HG02571 (cell line): ENCODE measurements at regions not wholly inside any gene's neighbourhood (a gene's known extent, or its start where the extent isn't known, plus 50 kb on each side); places are given as distances from the start of the nearest gene placed in this dataset.
"Not testable (repeated sequence)": the region's sequence is repeated elsewhere in the genome, so short reads cannot be mapped to it uniquely, and the experiment has no call there.

Experiments
- ATAC-seq: cut with Tn5 transposase; IDR thresholded peaks from one replicate; pipeline ENCODE4 v1.9.1; 2021; ENCODE audit warnings: mild to moderate bottlenecking, moderate library complexity; ENCODE audit not compliant: unreplicated experiment

DNA sequence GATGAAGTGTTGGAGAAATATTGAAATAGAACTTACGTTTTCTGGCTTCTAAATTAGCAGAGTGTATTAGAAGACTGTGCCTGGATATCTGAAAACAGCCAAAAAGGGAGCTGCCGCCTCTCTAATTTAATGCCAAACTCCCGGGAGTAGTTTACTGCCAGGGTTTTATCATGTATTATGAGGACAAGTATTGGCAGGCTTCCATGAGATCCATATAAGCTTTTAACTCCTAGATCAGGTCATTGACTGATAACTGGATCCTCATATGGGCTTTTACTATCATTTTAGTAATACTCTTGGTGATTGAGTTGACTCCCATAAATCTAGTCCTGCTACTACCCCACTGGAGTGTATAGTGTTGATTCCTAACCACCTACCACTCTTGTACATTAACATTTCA lies 178.4 kb upstream of the CXADR start:
- ATAC-seq: no peak

DNA sequence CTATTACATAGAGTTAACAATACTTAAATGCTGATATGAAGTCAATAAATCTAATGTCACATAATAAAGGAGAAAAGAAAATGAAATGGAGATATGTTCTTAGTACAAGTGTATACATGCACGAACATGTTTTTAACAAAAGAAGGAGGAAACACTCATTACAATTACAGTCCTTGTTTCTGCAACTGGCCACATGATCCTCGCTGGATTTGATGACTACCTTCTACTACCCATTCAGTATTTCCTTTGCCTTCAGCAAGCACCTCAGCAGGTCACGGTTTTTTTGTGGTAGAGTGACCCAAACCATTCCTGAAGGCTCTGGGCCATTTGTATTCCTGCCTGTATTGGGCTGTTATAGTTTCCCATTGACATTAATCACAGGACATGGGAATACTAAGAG lies 172.8 kb upstream of the CXADR start:
- no peak for ATAC-seq

DNA sequence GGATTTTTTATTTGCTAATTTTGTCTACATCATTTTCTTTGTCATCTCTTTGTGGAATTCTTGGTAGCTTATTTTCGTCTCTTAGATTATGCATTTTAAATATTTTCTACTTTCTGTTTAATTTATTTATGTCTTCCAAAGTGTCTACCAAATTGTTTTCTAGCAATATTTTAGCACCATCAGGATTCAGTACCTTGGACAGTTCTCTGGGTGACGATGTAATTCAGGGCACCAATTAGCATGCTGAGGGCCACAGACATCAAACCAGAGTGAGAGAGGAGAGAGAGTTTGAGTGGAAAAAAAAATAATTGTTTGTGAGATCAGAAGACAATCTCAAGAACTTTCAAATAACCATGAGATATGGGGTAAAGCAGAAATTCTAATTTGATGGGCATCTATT lies 169.8 kb upstream of the CXADR start:
- ATAC-seq: no peak

DNA sequence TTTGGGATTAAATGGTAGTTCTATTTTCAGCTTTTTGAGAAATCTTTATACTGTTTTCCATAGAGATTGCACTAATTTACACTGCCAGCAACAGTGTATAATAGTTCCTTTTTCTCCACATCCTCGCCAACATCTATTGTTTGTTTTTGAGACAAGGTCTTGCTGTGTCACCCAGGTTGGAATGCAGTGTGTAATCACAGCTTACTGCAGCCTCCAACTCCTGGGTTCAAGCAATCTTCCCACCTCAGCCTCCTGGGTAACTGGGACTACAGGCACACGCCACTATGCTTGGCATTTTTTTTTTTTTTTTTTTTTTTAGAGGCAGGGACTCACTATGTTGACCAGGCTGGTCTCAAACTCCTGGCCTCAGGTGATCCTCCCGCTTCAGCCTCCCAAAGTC lies 164.5 kb upstream of the CXADR start:
- ATAC-seq: no peak

DNA sequence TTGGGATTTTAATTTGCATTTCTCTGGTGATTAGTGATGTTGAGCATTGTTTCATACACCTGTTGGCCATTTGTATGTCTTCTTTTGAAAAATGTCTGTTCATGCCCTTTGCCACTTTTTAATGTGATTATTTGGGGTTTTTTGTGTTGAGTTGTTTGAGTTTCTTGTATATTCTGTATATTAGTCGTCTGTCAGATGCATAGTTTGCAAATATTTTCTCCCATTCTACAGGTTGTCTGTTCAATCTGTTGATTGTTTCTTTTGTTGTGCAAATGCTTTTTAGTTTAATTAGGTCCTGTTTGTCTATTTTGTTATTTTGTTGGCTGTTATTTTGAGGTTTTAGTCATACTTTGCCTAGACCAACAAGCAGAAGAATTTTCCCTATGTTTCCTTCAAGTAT lies 164.0 kb upstream of the CXADR start:
- ATAC-seq: no peak

DNA sequence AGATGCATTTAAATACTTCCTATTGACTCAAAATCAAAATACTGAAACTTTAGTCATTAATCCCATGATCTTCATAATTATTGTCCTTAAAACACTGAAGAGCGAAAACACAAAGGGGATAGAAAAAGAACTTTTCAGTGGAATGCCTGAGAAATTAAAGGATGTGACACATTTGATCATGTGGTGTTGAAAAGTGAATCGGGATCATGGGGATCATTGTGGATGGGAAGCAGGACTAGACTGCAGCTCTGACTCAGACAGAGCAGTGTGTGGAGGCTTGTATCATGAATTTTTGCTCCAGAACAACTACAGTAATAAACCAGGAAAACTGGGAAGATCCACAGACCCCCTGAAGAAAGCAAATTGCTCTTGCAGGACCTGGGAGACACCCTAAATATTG lies 161.1 kb upstream of the CXADR start:
- no peak for ATAC-seq

DNA sequence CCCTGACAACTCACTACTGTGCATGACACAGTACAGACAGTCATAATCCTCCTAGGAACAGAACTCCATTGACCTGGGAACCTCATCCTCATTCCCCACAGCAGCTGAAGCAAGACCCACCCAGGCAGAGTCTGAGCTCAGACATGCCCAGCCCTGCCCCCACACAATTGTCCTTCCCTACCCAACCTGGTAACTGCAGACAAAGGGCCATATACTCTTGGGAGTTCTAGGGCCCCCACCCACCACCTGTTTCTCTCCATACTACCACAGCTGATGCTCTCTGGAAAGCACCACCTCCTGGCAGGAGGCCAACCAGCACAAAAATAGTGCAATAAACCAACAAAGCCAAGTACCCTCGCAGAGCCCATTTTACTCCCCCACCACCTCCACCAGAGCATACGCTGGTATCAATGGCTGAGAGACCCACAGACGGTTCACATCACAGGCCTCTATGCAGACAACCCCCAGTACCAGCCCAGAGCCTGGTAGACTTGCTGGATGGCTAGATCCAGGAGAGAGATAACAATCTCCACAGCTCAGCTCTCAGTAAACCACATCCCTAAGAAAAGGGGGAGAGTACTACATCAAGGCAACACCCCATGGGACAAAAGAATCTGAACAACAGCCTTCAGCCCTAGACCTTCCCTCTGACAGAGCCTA lies 159.7 kb upstream of the CXADR start:
- ATAC-seq: no peak

DNA sequence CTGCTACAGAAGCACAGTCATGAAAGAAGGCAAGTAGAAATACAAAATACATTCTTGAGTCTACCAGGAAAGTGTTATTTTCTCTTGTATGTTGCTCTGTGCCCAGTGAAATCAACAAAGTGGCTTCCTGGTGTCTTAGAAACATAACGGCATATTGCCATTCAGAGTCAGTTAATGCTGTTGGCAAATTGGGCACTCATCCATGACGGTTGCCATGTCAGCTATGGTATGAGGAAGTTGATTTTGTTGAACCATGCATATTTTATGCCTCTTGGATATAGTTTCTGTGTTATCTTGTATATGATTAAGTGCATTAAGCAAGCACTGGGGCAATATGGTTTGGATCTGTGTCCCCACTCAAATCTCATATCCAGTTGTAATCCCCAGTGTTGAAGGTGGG lies 153.1 kb upstream of the CXADR start:
- ATAC-seq: no peak

DNA sequence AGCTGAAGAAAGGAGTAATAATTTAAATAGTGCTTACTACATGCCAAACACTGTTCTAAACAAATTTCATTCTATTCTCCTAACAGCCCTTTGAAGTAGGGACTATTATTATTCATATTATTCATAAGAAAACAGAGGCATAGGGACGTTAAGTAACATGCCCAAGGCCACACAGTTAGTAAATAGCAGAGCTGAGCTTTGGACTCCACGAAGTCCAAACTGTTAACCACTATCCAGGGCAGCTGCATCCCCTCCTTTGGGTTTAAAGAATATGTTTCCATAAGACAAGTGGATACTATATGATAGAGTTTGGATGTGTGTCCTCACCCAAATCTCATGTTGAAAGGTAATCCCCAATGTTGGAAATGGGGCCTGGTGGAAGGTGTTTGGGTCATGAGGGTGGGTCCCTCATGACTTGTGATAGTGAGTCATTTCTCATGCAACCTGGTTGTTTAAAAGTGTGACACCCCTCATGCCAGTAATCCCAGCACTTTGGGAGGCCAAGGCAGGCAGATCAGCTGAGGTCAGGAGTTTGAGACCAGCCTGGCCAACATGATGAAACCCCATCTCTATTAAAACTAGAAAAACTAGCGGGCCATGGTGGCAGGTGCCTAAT lies 144.0 kb upstream of the CXADR start:
- ATAC-seq: no peak

DNA sequence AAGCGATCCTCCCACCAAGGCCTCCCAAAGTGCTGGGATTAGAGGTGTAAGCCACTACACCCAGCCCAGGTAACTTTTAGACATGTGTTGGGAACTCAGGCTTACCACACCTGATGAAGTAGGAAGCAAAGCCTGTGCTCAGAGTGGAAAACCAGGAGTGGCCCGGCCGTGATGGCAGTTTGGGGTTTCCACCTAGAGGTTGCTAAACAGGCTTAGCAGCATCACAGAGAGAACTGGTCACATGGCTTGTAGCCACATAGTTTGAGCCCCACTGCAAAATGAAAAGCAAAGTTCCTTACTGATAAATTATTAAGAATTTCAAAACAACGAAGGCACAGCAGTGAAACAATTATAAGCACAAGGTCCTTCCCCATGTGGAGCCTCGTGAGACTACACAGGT lies 142.6 kb upstream of the CXADR start:
- ATAC-seq: no peak

DNA sequence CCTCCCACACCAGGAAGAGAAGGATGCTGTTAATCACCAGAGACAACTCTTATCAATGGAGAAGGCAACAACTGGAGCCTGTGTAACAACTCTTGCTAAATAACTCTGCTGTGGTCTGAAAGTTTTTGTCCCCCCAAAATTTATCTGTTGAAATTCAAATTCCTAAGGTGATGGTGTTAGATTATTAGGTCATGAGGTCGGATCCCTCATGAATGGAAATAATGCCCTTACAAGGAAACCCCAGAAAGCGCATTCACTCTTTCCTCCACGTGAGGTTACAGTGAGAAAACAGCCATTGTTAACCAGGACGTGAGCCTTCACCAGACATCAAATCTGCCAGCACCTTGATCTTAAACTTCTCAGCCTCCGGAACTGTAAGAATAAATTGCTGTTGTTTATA lies 141.9 kb upstream of the CXADR start:
- ATAC-seq: no peak

DNA sequence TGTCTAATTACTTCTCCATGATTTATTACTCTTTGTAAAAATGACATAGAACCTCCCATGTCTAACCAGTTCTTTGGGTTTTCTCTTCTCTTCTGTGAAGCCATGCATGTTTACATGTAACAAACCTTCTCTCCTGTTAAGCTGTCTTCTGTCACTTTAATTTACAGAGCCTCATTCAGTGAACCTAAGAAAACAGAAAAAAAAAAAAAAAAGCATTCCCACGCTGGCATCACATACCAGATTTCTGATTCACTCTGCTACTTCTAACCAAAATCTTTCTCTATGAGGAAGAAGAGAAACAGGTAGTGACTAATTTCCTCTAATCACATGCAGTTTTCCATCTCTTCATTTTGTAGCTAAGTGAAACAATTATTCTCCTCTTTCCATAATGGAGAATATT lies 141.4 kb upstream of the CXADR start:
- no peak for ATAC-seq

DNA sequence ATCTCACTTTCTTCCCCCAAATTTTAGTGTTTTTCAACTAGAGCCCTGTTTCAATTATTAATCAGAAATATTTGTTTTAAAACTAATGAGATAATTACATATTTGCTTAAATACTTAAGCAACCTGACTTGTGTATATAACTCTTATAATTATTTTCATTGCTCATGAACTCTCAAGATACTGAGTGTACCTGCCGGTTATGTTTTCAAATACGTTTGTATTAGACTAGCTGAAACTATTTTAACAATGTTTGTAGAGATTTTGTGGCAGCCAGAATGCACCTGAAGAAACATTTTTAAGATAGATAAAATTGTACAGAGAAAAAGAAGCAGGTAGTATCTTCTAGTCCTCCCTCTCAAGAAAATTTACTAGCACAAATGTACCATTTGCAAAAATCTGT lies 140.6 kb upstream of the CXADR start:
- no peak for ATAC-seq

DNA sequence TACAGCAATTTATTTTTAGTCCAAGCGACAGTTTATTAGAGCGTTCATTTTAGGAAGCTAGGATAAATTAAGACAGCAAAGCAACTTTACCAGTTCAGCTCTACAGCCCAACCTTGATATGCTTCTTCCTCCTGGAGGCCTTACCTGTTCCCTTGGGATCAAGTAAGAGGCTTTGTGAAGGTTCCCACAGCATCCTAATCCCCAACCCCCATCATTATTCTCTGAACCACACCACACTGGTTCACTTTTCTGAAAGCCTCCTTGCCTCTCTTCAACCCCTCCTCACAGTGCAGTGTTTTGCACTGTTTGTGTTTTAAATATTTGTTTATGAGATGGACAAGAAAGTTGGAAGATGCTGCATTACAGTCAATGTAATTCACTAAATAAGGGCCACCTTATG lies 126.3 kb upstream of the CXADR start:
- ATAC-seq: no peak

DNA sequence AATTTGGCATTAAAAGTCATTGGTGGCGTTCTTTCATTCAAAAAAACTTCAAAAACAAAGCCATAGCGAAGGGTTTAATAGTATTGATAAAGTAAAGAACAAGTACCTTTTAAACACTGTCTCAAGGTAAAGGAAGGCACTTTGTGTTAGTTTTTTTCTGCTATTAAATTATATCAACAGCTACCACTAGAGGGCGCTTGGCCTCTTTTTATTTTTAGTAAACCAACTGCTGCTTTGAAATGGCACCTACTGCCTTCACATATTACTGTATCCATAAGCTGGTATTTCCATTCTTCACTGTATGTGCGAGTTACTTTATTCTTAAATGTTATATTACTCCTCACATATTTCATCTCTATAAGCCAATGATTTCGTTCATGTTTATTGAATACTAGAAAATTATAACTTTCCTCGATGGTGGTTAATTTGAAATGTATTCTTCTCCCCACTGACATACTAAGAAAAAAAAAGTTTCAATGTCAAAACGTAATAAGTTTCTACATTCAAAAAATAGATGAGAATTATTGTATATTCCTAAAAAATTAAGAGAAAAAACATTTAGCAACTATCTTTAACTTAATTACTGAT lies 125.7 kb upstream of the CXADR start:
- ATAC-seq: no peak

DNA sequence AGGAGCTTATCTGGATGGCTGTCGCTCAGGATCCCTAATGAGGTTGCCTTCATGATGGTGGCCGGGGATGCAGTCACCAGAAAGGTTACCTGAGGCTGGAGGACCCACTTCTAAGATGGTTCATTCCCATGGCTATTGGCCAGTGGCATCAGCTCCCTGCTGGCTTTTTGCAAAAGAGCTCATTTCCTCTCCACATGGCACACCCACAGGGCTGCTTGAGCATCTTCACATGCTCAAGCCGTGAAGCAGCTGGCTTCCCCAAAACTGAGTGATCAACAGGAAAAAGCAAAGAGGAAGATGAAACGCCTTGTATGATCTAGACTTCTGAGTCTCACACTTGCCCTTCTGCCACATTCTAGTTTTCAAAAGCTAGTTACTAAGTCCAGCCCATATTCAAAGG lies 124.6 kb upstream of the CXADR start:
- ATAC-seq: no peak

DNA sequence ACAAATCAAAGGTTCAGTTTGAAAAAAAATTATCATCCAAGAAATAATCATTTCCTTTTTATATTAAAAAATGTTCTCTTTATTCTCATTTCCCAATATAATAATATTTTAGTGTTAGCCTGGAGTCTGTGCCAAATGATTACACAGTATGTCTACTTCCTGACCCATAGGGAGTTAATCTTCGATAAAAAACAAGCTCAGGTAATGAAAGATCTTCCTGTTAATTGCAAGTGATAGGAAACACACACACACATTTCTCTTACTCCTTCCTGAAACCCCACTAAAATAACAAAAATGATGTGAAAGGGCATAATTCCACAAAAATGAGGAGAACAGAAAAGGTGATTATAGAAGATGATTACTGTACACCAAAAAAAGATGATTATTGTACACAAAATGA lies 123.5 kb upstream of the CXADR start:
- ATAC-seq: no peak

DNA sequence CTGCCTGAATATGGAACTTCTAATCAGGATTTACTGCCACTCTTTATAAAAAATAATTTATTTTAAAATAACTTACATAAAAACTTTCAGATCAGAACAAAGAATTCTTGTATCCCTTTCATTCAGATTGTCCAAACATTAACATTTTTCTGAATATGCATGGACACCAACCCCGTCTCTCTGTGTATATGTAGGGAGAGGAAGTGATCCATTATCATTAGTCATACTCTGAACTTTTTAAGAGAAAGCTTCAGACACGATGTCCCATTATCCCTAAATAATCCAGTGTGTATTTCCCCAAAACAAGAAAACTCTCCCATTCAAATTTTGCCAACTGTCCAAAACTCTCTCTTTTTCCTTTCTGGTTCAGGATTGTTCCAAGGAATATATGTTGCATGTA lies 122.3 kb upstream of the CXADR start:
- no peak for ATAC-seq

DNA sequence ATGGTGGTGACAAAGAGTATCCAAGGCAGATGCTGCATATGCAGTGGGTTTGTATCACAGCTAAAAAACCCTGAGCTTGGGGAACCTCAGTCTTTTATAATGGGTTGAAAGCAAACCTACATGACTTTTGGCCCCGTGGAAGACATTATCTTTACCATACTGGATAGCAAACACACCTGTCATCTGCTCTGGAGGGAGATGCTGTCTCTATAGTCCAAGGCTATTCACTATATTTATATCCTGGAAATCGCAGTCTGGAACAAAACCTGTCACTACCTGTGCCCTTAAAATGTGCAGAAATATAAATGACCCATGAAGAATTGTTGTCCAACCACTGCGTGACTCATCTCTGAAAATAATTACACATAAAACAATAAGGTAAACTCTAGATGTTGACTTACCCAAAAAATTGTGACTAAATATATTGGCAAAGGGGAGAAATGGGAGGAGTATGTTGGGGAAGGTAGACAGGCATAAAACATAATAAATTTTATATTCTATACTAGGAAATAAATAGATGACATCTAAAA lies 121.0 kb upstream of the CXADR start:
- no peak for ATAC-seq

DNA sequence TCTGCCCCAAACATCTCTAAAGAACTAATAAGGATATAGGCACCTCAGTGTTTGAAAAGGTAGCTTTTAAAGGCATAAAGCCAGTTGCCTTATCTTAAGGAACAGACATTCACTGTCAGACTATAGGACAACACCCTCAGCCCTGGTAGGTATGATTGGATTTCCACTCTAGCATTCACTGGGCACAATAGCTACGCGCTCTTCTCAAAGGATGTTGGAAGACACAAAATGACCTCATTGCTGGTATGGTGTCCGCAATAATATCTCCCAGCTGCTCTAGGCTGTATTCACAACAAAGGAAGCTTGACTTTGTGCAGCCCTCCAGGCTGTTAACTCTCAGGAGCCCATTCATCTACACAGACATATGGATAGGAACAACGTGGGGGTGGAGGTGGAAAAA lies 119.4 kb upstream of the CXADR start:
- no peak for ATAC-seq

DNA sequence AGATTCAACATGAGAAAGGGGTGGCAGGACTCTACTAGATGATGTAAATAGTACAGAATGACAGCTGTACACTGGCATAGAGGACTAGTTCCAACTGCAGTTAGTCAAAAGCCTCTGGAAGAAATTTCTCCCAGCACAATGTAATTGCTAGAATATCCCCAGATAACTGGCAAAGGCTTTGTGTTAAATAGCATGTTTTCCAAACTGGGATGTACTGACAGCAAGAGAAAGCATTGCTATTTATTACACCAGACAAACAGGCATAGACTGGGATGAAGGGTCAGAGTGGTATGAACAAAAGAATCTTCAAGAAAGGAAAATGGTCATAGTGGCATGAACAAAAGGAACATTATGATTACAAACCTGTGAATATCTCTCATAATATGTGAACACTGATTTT lies 115.9 kb upstream of the CXADR start:
- no peak for ATAC-seq

DNA sequence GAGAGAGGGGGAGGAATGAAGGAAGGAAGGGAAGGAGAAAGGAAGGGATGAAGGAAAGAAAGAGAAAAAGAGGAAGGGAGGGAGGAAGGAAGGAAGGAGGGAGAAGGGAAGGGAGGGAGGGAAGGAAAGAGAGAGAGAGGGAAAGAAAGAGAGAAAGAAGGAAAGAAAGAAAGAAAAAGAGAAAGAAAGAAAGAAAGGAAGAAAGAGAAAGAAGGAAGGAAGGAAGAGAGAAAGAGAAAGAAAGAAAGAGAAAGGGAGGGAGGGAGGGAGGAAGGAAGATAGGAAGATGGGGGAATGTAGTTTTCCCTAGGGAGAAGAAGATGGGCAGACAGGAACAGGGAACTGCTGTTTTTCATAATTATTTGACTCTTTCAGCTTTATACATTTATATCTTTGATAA lies 115.1 kb upstream of the CXADR start:
- no peak for ATAC-seq

DNA sequence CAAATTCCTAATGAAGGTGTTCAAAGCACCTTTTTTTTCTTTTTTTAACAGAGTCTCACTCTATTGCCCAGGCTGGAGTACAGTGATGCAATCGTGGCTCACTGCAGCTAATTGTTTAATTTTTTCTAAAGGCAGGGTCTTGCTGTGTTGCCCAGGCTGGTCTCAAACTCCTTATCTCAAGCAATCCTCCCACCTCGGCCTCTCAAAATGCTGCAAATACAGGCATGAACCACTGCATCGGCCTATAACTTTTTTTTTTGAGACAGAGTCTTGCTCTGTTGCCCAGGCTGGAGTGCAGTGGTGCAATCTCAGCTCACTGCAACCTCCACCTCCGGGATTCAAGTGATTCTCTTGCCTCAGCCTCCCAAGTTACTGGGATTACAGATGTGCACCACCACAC lies 113.9 kb upstream of the CXADR start:
- ATAC-seq: not testable (repeated sequence)
